Stimulated activated CD8-positive, alpha-beta memory T cell treated with anti-CD3 and anti-CD28 coated beads, Interleukin-7, amount 100 ng/mL, for 48 hours (primary cell): ENCODE measurements at regions not wholly inside any gene's neighbourhood (a gene's known extent, or its start where the extent isn't known, plus 50 kb on each side); places are given as distances from the start of the nearest gene placed in this dataset.

Experiments used
- DNase-seq, 2 donors: peaks; one replicate each; pipeline ENCODE4 v3.0.0-alpha.2; 2020; ENCODE audit warnings: low read depth in 1 of 2; ENCODE audit errors: extremely low read depth in 1 of 2

DNA sequence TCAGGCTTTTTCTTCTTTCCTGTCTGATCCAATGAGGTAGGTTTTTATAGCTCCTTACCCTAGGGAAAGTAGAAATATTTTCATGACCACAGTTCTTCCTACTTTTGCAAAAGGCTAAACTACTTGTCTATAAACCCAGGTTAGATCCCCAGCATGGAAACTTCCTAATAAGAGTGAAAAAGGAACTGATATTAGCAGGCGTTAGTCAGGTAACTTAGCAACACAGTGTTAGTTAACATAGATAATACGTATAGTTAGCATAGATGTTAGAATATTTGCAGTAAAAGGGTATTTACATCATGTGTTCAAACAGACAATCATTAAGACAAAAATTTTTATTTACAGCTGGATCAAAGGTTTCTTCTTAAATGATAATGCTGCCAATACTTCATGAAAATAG lies 162.9 kb upstream of the DAB2 start:
- no peak for DNase-seq

DNA sequence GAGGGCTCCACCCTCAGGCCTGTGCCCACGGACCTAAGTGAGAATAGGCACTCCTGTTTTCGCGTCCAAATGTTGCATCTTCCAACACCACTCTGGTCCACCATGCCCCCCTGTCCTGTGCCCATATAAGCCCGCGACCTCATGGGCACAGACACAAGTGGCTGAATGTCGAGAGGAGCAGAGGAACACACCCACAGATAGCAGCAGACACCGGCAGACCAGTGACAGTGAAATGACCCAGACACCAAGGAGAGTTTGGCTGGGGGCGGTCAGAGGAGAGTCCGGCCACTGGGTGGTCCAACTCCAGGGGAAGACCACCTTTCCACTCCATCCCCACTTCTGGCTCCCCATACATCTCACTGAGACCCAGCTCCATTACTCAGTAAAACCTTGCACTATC lies 161.4 kb upstream of the DAB2 start:
- DNase-seq = no peak

DNA sequence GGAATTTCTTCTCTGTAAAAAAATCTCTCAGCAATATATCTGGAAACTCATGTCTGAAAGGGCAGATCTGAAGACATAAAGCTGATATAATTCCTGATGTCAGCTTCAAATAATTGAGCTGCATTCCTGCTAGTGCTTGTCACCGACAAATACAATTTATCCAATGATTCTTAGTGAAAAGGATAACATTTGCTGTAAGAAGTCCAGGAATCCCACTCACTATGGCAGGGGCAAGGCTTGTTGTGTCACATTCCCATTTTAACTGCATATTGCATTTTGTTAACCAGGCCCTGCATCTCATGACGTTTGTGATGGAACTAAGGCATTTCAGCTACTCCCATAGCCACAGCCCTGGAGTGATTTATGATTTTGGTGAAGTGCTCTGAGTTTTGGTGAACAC lies 160.1 kb upstream of the DAB2 start:
- DNase-seq = no peak

DNA sequence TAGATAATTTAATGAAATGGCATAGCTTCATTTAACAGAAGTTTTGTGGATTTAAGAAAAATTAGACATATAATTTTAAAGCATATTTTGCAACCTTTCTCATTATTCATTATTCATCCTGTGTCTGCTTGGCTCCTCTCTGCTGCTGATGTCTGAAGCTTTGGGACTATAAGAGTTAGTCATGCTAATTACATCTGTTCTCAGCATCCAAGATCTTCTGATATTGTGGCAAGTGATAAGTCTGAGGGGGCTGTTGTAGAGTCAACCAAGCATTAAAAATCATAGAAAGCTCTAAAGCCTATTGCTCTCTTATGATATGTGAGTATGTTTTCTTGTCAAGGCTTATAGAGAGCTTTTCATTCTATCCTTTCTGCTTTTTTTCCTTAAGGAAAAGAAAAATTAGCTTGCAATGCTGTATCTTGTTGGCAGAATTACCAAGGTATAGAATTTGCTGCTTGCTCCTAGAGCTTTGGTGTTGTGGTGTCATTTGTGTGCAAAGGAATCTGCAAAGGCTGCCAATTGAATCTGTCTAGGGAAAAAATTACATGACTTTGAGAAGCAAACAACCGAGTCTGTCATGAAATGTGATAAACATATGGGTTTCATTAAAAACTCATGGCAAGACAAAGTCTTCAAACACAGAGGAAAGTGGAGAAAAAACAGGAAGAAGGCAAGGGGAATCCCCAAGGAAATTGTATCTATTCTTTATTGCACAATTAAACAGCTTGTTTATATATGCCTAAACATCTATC lies 156.1 kb upstream of the DAB2 start:
- DNase-seq = no peak

DNA sequence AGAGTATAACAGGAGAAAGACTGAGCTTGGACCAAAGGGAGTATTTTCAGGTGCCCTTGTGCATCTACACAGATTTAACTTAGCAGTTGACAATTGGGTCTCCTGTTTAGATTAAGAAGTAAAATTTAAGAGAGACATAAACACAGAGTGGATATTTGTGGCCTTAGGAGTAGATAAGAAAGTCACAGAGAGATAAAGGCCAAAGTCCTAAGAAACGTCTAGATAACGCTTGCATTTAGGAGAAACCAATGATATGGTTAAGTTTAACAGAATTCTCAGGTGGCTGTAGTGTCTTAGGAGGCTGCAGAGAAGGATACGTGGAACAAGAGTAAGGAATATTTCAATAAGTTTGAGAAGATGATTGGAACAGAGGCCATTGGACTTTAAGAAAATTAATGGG lies 155.0 kb upstream of the DAB2 start:
- no peak for DNase-seq

DNA sequence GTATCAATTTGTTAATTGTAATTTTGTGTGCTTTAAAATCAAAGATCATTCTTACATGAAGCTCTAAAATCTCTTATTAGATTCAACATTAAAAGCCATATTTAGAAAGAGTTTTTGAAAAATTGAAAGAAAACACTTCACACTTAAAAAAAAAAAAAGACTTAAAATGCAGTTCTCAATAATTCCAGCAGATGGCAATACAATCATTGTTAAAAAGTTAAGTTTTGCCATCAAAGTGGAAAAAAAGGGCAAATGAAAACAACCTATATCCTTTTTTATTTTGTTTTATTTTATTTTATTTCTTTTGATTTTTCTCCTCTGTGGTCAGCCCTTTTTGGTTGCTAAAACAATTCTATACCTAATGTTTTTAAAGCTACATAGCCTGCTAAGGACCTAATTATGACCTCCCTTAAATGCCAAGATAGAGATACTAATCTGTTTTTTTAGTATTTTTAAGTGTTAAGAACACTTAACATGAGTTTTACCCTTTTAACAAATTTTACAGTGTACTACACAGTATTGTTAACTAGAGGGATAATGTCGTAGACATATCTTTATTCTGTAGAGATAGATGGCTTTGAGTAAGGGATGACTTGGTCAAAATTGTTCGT lies 154.2 kb upstream of the DAB2 start:
- no peak for DNase-seq

DNA sequence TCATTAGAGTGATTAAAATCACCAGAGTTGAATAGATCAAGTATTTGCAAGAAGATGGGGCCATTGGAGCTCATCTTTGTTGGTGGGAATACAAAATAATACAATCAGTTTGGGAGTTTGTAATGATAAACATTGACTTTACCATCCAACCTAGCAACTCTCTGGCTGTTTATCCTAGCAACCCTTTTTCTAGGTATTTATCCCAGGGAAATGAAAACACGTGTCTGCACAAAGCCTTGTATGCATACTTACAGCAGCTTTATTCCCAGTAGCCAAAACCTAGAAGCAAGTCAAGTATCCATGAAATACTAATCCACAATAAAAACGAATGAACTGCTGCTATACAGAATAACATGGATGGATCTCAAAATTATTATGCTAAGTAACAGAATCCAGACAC lies 152.7 kb upstream of the DAB2 start:
- no peak for DNase-seq

DNA sequence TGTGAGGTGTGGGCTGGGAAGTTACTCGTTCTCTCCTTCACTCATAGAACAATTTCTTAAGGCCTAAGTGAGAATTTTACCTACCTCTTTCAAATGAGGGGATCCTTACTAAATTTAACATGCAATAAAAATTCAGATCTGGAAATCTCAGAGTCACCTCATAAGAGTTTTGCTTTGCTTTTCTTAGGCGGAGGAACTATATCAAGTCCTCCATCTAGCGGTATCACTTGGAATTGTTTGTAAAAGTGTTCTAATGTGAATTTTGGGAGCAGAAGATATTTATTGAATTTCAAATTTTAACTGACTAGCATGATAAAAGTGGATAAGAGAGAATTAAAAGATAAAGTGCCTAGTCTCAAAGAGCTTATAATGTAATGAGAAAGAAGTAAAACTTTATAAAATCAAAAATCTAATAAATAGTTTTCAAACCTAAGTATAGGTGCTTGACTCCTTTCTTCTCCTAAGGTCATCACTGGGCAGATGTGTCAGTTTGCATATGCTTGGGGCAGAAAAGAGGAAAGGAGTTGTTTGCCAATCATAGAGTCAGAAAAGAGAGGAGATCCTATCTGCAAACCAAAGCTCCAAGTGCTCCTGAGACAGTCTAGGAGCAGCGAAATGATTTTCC lies 145.7 kb upstream of the DAB2 start:
- DNase-seq = no peak

DNA sequence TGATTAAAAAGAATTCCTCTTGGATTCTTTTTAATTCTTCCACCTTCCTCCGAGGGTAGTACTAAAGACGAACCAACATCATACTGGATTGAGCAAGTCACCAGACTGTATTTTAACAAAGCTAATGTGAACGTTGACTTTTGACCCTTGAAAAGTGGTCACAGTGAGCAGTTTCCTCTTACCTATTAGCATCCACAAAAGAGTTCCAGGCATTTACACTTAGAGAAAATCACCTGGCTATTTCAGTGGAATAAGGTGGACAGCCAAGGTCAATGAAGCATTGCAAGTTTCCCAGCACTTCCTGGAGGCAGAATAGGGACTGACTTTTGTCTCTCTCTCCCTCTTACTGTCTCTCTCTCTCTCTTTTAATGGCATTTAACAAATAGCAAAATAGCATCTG lies 145.1 kb upstream of the DAB2 start:
- no peak for DNase-seq

DNA sequence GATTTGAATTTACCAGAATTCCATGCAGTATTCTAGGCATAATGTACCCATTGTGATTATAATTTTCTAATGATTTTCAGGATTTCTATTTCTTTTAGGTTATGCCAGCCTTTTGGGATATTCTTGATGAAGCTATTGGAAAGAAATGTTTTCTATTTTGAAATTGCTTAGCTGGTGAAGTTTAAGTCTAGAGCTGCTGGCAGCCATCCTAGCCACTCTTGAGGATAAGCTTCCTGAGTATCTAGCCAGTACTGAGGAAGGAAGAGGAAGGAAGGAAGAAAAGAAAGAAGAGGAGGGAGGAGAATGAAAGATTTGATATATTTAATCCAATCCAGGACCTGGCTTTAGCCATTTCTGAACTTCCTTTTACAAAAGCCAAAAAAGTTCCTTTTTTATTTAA lies 142.1 kb upstream of the DAB2 start:
- no peak for DNase-seq

DNA sequence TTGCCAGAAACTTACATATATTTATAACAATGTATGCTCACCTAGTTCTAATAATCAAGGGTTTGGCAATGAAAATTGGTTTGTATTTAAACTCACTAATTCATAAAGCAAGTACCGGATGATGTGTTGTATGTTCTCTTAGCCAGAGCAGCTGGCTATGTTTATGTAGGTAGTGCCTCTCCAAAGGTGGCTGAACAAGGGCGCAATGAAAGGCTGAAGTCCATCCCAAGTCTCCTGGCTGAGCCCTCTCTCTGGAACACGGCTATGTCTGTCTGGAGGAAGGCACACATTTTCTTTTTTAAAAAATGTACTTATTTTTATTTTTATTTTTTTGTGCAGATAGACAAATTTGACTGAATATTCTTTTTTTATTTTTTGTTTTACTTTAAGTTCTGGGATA lies 141.2 kb upstream of the DAB2 start:
- DNase-seq = no peak

DNA sequence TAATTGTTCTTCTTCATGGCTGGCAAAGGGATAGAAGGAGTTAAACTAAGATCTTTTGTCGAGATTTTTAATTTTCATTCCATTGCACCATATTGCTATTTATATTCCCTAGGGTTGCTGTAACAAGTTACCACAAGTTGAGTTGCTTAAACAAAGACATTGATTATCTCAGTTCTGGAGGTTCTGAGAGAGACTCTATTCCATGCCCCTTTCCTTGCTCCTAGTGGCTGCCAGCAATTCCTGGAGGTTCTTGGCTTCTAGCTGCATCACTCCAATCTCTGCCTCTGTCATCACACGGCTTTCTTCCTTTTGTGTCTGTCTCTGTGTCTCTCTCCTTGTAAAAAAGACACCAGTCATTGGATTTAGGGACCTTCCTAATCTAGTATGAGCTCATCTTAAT lies 136.6 kb upstream of the DAB2 start:
- DNase-seq = no peak

DNA sequence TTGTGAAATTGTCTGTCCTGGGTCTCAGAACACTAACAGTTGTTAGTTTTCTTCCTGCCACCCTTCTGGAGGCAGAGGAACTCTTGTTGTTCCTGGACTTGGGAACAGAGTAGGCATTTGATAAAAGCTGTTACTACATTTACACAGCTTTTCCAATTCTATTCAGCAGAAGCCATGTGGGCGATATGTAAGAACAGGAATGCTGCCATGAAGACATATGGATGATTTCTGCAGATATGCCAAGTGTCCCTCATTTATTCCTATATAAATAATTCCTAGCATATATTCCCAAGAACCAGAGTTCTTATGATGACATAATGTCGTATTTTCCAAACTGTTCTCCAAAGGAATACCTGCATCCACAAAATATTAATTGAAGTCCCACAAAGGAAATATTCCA lies 135.9 kb upstream of the DAB2 start:
- DNase-seq = no peak

DNA sequence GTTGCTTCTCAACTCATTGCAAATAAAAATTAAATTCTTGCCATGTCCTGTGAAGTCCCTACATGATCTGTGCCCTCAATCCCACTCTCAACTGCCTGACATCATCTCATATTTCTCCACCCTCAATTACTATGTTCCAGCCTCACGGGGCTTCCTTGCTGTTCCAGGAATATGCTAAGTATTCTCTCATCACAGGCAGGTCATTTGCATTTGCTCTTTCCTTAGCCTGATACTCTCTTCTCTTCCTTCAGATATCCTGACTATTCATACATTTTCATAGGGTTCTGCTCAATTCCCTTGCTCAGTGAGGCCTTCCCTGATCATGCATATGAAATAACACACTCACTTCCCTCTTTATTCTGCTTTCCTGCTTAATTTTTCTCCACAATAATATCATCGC lies 135.1 kb upstream of the DAB2 start:
- DNase-seq = no peak

DNA sequence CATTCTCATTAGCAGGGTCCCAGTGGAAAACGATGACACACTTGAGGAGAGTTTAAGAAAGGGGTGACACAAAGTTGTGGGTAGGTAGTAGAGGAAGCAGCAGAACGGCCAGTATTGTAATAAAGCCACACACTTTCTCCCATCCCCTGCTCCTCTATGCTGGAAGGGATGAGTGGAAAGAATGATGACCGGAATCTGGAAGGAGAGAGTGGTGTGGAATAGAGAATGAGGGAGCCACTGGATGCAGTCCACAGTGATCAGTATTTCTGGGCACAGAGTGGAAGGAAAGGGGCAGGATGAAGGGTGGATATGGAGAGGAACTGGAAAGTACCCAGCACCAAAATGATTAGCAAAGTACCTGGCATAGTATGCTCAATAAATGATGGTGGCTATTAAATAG lies 133.8 kb upstream of the DAB2 start:
- DNase-seq = no peak

DNA sequence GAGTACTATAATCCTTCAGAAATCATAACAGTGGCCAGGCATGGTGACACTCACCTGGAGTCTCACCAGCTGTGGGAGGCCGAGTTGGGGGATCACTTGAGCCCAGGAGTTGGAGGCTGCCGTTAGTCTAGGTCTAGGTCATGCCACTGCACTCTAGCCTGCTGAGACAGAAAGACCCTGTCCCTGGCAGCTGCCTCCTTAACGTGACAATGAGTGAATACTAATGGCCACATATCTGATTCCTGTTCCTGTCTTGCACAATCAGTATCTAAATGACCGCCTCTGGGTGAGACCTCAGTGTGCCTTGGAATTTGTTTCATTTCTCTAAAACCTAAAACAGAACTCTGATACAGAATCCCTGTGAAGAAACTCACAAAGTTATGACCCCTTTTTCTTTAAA lies 131.0 kb upstream of the DAB2 start:
- no peak for DNase-seq

DNA sequence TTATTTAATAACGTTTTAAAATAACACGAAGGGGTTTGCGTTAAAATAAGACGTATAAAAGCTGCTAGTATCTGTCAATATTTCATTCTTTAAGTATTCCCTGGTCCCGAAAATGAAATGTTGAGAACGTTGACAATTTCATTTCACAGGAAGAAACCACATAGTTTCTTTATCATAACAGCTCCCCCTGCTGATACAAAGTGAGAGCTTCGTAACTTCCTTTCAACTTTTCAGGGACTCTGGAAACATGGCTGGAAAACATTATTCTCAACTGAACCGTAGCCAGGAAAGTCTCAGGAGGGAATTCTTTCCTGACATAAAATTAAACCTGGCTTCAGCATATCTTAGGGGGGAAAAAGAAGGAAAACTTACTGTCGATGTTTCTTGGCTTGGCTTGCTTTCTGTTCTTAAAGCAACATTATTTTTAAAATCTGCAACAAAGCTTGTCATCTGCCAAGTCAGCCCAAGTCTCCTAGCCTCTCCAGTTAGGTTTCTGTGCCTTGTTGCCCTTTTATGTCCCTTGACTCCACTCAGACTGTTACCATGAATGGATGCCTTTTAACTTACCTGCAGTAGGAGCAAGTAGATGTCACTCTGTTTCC lies 122.9 kb upstream of the DAB2 start:
- DNase-seq = no peak

DNA sequence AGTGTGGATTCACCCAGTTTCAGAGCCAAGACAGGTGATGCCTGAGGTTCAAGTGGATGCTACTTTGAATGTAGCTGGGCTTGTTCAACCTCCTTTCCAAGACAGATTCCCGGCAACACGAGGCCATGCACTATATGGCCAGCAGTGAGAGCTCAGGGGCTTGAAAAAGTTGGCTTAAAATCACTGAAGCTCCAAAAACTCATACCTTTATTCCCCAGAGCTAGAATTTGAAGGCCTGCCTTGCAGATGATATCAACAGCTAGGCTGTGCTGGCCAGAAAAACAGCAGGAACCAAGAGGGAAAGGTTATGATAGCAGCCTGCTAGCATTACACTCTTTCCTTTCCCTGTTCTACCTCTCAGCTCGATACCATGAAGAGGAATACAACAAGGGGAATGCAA lies 120.2 kb upstream of the DAB2 start:
- DNase-seq = no peak

DNA sequence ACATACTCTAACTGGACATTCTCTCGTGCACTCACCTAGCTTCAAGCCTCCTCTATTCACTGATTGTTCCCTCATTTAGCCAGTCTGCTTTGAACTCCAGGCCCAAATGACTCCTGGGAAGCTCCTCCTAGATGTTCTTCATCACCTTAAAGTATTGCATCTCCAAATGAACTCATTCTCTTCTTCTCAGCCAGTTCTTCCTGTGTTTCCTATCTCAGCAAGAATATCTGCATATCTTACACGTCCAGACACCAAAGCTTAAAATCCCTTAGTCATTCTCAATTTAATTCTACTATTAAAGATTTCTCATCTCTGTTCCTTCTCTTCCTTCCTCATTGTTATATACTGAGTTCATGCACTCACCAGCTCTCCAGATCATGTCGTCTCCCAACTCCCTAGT lies 118.6 kb upstream of the DAB2 start:
- DNase-seq = no peak

DNA sequence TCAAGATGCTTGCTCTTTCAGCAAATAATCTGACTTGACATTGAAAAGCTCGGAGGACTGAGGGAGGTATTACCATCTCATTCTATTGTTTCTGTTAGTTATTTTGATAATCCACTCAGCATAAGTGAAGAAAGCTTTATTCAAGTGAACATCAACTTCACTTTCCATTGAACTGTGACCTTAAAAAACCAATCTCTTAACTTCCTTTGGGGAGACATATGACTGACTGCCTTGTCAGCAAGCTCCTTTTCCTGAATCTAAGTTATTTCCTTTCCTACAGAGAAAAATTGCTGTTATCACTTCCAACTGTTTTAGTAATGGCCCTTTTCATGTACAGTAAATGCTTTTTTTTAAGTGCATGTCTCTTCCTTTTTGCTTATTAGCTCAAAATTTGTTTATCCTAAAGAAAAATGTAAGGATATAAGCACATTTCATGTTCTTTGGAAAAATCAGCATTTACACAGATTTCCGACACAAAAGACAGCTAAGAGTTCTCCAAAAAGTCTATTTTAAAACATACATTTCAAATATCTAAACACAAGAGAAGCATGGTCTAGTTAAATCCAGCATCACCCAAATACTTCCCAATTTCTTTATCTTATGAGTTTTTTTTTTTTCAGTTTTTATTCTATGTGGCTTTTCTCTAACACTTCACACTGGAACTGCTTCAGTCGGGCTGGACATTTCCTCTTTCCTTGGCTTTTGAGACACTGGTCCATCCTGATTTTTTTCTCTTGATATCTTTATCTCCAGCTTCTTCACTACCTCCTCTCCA lies 117.9 kb upstream of the DAB2 start:
- no peak for DNase-seq

DNA sequence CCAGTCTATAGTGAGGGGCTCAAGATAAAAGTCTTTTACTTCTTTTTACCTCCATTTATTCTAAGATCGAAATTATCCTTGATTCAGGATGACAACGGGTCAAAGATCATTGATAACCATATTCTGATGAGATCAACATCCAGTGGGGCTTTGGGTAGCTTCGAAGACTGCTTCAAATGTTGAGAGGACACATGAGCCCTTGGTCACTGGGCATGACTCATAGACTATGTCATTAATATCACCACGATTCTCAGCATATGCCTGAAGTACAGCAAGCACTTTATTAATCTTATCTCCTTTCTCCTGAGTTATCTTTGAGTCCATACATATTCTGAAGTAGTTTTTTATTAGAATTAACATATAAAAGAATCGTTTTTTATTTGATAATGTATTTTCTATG lies 117.1 kb upstream of the DAB2 start:
- DNase-seq = no peak
